NCI-H2196 (cell line): ENCODE measurements at regions not wholly inside any gene's neighbourhood (a gene's known extent, or its start where the extent isn't known, plus 50 kb on each side); places are given as distances from the start of the nearest gene placed in this dataset.

ENCODE experiments used
- DNase-seq: peaks from one replicate; lab custom pipeline; 2025; ENCODE audit not compliant: unreplicated experiment; lab: John Stamatoyannopoulos, UW

- DNase-seq = no peak
Measured at GRCh38 chr7:98565103-98565502, 52.0 kb upstream of the NPTX2 start.

- no peak for DNase-seq
Measured at GRCh38 chr7:98562871-98563495, 54.1 kb upstream of the NPTX2 start.

DNA sequence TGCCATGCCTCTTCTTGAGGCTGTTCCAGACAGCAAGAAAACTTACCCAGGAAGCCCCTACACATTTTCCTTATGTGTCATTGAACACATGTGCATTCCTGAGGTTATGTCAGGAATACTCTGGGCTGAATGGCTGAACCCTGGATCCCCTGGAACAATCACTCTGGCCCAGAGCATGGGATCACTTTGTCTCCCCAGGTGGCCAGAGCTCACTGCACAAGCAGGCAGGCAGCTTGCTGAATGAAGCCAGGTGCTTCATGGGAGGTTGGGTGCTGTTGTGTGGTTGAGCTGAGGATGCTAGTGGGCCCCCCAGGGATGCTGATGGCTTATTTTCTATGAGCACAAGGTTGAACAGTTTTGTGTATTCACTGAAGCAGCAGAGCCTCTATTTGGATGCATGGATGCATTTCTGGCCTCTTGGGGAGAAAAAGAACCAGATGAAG, 54.7 kb upstream of the NPTX2 start:
- DNase-seq = no peak

GRCh38 chr7:98559958-98560357, 57.1 kb upstream of the NPTX2 start:
- DNase-seq = no peak

GRCh38 chr7:98559219-98559618, 57.9 kb upstream of the NPTX2 start:
- DNase-seq = no peak

DNA sequence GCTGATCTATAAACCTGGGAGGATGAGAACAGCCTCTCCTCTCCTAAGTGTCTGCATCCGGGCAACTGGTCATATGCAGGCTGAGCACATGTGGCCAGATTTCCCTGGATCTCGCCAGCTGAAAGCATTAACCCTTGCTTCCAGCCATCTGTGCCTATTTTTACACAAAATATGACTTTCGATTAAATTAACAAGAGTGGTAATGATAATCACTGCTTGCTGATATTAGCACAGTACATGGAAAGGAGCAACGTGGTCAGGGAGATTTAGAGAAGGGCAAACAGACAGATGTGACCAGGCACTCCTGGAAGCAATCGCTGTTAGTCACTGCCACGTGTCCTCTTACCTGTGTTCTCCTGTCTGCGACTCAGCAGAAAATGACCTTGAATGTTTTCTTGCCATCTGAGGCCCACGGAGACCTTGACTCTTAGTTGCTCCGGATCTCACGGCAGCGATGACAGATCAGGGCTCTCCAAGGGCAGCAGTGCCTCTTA, 59.5 kb upstream of the NPTX2 start:
- DNase-seq = no peak

DNA sequence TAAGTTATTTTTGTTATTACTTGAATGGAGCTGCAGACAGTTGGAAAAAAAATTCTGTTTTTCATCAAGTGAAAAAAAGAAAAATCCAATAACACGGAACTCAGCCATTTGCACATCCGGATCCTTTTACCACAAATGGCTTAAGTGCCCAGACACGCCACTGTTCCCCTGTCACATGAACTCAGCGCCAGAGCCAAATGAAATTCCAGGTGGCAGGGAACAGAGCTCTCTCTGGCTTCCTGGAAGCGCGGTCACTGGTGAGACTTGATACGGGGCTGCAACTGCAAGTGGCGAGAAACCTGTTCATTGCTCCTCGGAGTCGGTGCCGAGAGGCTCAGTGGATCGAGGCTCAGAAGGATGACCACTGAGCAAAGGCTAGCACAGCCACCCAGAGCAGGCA, 60.8 kb upstream of the NPTX2 start:
- DNase-seq = no peak

DNA sequence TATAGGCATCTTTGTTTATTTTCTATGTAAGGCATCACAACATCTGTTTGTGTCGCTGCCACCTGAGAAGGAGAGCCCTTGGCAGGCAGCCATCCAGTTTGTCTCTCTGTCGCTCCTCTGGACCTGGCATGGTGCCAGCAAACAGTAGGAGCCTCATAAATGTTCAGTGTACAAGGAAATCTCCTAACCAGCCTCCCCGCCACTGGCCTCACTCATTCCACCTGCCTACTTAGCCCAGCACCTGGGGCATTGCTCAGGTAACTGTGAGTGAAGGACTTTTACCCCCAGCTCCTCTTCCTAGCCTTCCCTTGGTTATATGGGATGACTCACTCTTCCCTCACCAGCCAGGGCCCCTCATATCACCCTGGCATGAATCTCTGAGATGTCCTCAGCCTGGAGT, 61.7 kb upstream of the NPTX2 start:
- no peak for DNase-seq

- DNase-seq = no peak
Measured at GRCh38 chr7:98553666-98554065, 63.4 kb upstream of the NPTX2 start.

GRCh38 chr7:98551611-98552273, 65.3 kb upstream of the NPTX2 start:
- DNase-seq = no peak

- DNase-seq = no peak
Measured at GRCh38 chr7:98548971-98549370, 68.1 kb upstream of the NPTX2 start.

DNA sequence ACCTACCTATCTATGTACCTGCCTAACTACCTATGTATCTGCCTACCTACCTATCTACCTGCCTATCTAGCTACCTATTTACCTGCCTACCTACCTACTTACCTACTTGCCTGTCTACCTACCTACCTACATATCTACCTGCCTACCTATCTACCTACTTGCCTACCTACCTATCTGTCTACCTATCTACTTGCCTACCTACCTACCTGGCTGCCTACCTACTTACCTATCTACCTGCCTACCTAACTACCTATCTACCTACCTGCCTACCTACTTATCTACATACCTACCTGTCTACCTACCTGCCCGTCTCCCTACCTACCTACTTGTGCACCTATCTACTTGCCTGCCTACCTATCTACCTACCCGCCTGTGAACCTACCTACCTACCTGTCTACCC, 68.7 kb upstream of the NPTX2 start:
- no peak for DNase-seq

- DNase-seq = no peak
Measured at GRCh38 chr7:98541101-98541500, 76.0 kb upstream of the NPTX2 start.

GRCh38 chr7:98539865-98540264, 77.2 kb upstream of the NPTX2 start:
- DNase-seq = no peak

DNA sequence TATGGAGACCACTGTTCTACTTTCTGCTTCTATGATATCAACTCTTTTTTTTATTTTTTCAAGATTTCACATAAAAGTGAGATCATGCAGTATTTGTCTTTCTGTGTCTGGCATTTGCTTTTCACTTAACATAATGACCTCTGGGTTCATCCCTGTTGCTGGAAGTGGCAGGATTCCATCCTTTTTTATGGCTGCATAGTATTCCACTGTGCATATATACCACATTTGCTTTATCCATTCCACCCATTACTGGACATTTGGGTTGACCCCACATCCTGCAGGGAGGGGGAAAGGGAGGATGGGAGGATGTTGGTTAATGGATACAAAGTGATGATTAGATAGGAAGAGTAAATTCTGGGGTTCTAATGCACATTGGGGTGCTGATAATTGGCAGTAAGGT, 80.3 kb upstream of the NPTX2 start:
- no peak for DNase-seq

GRCh38 chr7:98534493-98534892, 82.6 kb upstream of the NPTX2 start:
- DNase-seq = no peak

- no peak for DNase-seq
Measured at GRCh38 chr7:98531717-98532116, 85.4 kb upstream of the NPTX2 start.

DNA sequence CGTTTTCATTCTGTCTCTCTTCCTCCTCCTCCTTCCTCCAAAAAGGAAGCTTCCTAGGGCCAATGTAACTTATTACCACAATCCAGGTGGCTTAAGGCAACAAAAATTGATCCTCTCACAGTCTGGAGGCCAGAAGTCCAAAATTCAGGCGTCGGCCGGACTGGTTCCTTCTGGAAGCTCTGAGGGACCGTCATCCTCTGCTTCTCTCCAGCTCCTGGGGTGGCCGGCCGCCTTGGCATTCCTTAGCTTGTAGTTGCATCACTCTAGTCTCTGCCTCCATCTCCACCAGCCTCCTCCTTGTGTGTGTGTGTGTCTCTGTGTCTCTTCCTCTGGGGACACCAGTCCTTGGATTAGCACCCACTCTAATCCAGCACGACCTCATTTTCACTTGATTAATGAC, 89.0 kb upstream of the NPTX2 start:
- DNase-seq = no peak

DNA sequence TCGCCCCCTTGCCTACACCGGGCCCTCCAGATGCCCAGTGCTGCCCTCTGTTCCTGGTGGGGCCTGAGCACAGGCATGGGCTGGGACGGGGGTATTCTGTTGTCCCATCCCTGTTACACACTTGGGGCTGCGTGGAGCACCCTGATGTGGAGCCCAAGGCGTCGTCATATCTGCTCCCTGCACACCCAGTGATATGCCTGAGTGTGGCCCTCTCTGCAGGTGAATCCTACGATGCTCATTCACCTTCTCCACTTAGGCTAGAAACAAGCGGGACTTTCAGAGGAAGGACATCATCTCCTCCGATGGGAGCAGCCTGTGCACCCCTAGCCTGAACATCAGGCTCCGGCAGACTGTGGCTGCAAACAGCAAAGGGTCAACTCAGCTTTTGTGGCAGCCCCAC, 91.0 kb upstream of the NPTX2 start:
- no peak for DNase-seq

GRCh38 chr7:98521089-98521692, 95.9 kb upstream of the NPTX2 start:
- no peak for DNase-seq

- DNase-seq = no peak
Measured at GRCh38 chr7:98520356-98520951, 96.6 kb upstream of the NPTX2 start.
